ENCODE measurements at regions not wholly inside any gene's neighbourhood (a gene's known extent, or its start where the extent isn't known, plus 50 kb on each side); places are given as distances from the start of the nearest gene placed in this dataset.
"Not testable (repeated sequence)": the region's sequence is repeated elsewhere in the genome, so short reads cannot be mapped to it uniquely, and the experiment has no call there.

GRCh38 chr1:83386946-83387345 lies 612.0 kb downstream of the TTLL7 start:
- TF ChIP-seq, protein P1, sequence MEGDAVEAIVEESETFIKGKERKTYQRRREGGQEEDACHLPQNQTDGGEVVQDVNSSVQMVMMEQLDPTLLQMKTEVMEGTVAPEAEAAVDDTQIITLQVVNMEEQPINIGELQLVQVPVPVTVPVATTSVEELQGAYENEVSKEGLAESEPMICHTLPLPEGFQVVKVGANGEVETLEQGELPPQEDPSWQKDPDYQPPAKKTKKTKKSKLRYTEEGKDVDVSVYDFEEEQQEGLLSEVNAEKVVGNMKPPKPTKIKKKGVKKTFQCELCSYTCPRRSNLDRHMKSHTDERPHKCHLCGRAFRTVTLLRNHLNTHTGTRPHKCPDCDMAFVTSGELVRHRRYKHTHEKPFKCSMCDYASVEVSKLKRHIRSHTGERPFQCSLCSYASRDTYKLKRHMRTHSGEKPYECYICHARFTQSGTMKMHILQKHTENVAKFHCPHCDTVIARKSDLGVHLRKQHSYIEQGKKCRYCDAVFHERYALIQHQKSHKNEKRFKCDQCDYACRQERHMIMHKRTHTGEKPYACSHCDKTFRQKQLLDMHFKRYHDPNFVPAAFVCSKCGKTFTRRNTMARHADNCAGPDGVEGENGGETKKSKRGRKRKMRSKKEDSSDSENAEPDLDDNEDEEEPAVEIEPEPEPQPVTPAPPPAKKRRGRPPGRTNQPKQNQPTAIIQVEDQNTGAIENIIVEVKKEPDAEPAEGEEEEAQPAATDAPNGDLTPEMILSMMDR (IDR thresholded peaks at IDR 0.05), result not testable (repeated sequence)
- not testable (repeated sequence) for TF ChIP-seq POLR2AphosphoS5, POLR2A (IDR thresholded peaks at IDR 0.05)
